ENCODE measurements at regions not wholly inside any gene's neighbourhood (a gene's known extent, or its start where the extent isn't known, plus 50 kb on each side); places are given as distances from the start of the nearest gene placed in this dataset.
"Not testable (repeated sequence)": the region's sequence is repeated elsewhere in the genome, so short reads cannot be mapped to it uniquely, and the experiment has no call there.

GRCh38 chr2:217622205-217623060 lies 380.4 kb downstream of the TNS1 start:
- DNase-seq = peak; percentile 32

GRCh38 chr2:217621391-217621801 lies 381.4 kb downstream of the TNS1 start:
- DNase-seq = no peak

GRCh38 chr2:217618744-217619143 lies 384.1 kb downstream of the TNS1 start:
- DNase-seq = no peak

GRCh38 chr2:217617616-217618022 lies 385.2 kb downstream of the TNS1 start:
- no peak for DNase-seq

- no peak for DNase-seq
Observed at GRCh38 chr2:217616936-217617335, 385.9 kb downstream of the TNS1 start.

- DNase-seq = no peak
Observed at GRCh38 chr2:217615171-217615570, 387.6 kb downstream of the TNS1 start.

GRCh38 chr2:217614498-217614897 lies 388.3 kb downstream of the TNS1 start:
- no peak for DNase-seq

GRCh38 chr2:217614096-217614495 lies 388.7 kb downstream of the TNS1 start:
- DNase-seq = no peak

GRCh38 chr2:217612920-217613319 lies 389.9 kb downstream of the TNS1 start:
- peak; percentile 14 for DNase-seq

GRCh38 chr2:217612211-217612610 lies 390.6 kb downstream of the TNS1 start:
- DNase-seq = no peak

- no peak for DNase-seq
Observed at GRCh38 chr2:217611626-217612127, 391.1 kb downstream of the TNS1 start.

GRCh38 chr2:217611056-217611455 lies 391.7 kb downstream of the TNS1 start:
- no peak for DNase-seq

- DNase-seq = peak; percentile 94
Observed at GRCh38 chr2:217610401-217610814, 392.4 kb downstream of the TNS1 start.

- peak; percentile 94 for DNase-seq
Observed at GRCh38 chr2:217609952-217610351, 392.8 kb downstream of the TNS1 start.

- DNase-seq = no peak
Observed at GRCh38 chr2:217606296-217606695, 396.5 kb downstream of the TNS1 start.

- DNase-seq = no peak
Observed at GRCh38 chr2:217604527-217605194, 398.1 kb downstream of the TNS1 start.

GRCh38 chr2:217601601-217602000 lies 401.2 kb downstream of the TNS1 start:
- no peak for DNase-seq

- DNase-seq = no peak
Observed at GRCh38 chr2:217599906-217600305, 402.9 kb downstream of the TNS1 start.

- no peak for DNase-seq
Observed at GRCh38 chr2:217597681-217598080, 405.1 kb downstream of the TNS1 start.

- no peak for DNase-seq
Observed at GRCh38 chr2:217597145-217597544, 405.6 kb downstream of the TNS1 start.

- no peak for DNase-seq
Observed at GRCh38 chr2:217593732-217594131, 409.1 kb downstream of the TNS1 start.

- DNase-seq = no peak
Observed at GRCh38 chr2:217588266-217588665, 414.5 kb downstream of the TNS1 start.

- DNase-seq = no peak
Observed at GRCh38 chr2:217585362-217585761, 417.4 kb downstream of the TNS1 start.

GRCh38 chr2:217580407-217580806 lies 422.4 kb downstream of the TNS1 start:
- not testable (repeated sequence) for DNase-seq

Data from NCI-H774 (cell line).